HepG2 (cell line): ENCODE measurements at regions not wholly inside any gene's neighbourhood (a gene's known extent, or its start where the extent isn't known, plus 50 kb on each side); places are given as distances from the start of the nearest gene placed in this dataset.
A peak's percentile ranks its signal among the peaks of the same experiment; 100 is the strongest.

ENCODE experiments used
- ATAC-seq: fragments of 200-7000 bp; cut with Tn5 transposase; 3 replicates; pipeline ENCODE4 v1.9.1; 2020; ENCODE audit warnings: mild to moderate bottlenecking, moderate library complexity
- BruUV-seq: library from RNA; stranded (reverse); fragments of 400-500 nt; replicated peaks from 2 replicates; lab custom pipeline; 2021; lab: Mats Ljungman, UMichigan
- CTCF ChIA-PET: fragments of 300-600 bp; formaldehyde crosslinking; extraction: SDS; loops from one replicate; lab custom pipeline; 2021; ENCODE audit warnings: low total read pairs, inconsistent platforms, low intra/inter-chr PET ratio; lab: Yijun Ruan, JAX
- POLR2A ChIA-PET: fragments of 350-600 bp; sonication (Branson Sonifier 250); formaldehyde crosslinking; loops from one replicate; lab custom pipeline; 2020; ENCODE audit warnings: antibody characterized with exemption, inconsistent platforms; lab: Yijun Ruan, JAX
- DNase-seq: peaks from one replicate; pipeline ENCODE4 v3.0.0-alpha.2; 2015; ENCODE audit warnings: low spot score
- FAIRE-seq: peaks from 3 replicates; lab custom pipeline; 2011; peaks lifted over from hg19 to GRCh38; lab: Jason Lieb, UNC
- H2AFZ ChIP-seq: one replicate; pipeline ENCODE4 v1.6.1; 2011; ENCODE audit warnings: low read length, inconsistent platforms
- H3K27ac ChIP-seq: fragments of 300-600 bp; 3 replicates; pipeline ENCODE4 v1.8.0; 2011; ENCODE audit warnings: mixed run types, mild to moderate bottlenecking, mixed read lengths, low read length, inconsistent platforms; ENCODE audit not compliant: insufficient read depth; ENCODE audit errors: extremely low read length
- H3K27me3 ChIP-seq, 2 experiments: fragments of 200-600 bp in 1 of 2; 2 replicates in 1 of 2; 3 replicates in 1 of 2; pipeline versions ENCODE4 v1.6.0 to v1.8.0; 2011; ENCODE audit warnings: low read length in 2 of 2, mild to moderate bottlenecking in 2 of 2, moderate library complexity in 2 of 2, inconsistent platforms in 1 of 2; ENCODE audit not compliant: insufficient read depth in 2 of 2, control insufficient read depth in 1 of 2
- H3K36me3 ChIP-seq, 2 experiments: fragments of 200-600 bp in 1 of 2; replicated peaks in 1 of 2; 2 replicates in 1 of 2; 3 replicates in 1 of 2; pipeline versions ENCODE4 v1.5.1 to v1.8.0; 2011; ENCODE audit warnings: low read length in 2 of 2, inconsistent platforms in 1 of 2; ENCODE audit not compliant: insufficient read depth in 2 of 2, control insufficient read depth in 1 of 2
- H3K4me1 ChIP-seq: 2 replicates; pipeline ENCODE4 v1.5.1; 2012; ENCODE audit warnings: low read length, inconsistent platforms; ENCODE audit not compliant: insufficient read depth
- H3K4me2 ChIP-seq: 2 replicates; pipeline ENCODE4 v1.6.0; 2011; ENCODE audit warnings: low read depth, low read length, inconsistent platforms
- H3K4me3 ChIP-seq, 3 experiments: fragments of 200-600 bp in 1 of 3; sonication (generic), shearing (Covaris generic) in 1 of 3; replicated peaks in 1 of 3; 2 replicates each; pipeline ENCODE4 v1.5.1; 2011 to 2016; ENCODE audit warnings: low read length in 3 of 3, inconsistent platforms in 2 of 3, low read depth in 2 of 3, mild to moderate bottlenecking in 2 of 3, control low read depth in 1 of 3, mixed read lengths in 1 of 3; ENCODE audit not compliant: insufficient read depth in 1 of 3
- H3K79me2 ChIP-seq: one replicate; pipeline ENCODE4 v1.6.1; 2011; ENCODE audit warnings: low read length, inconsistent platforms; ENCODE audit not compliant: insufficient read depth
- H3K9ac ChIP-seq: 2 replicates; pipeline ENCODE4 v1.6.0; 2011; ENCODE audit warnings: mild to moderate bottlenecking, low read depth, low read length, inconsistent platforms; ENCODE audit not compliant: insufficient read depth
- H3K9me3 ChIP-seq: 2 replicates; pipeline ENCODE4 v1.5.1; 2012; ENCODE audit warnings: mild to moderate bottlenecking, low read length
- H4K20me1 ChIP-seq: 2 replicates; pipeline ENCODE4 v1.6.0; 2011; ENCODE audit warnings: inconsistent platforms, mild to moderate bottlenecking, low read length, moderate library complexity; ENCODE audit not compliant: insufficient read depth
- MAFF ChIP-seq: IDR thresholded peaks from 2 replicates; pipeline ENCODE4 v1.6.1; 2011; ENCODE audit warnings: low read depth, low read length, improper control_type of control experiment
- MAFK ChIP-seq, 2 experiments: IDR thresholded peaks in 1 of 2; conservative IDR thresholded peaks in 1 of 2; 2 replicates each; pipeline ENCODE4 v1.6.1; 2011; ENCODE audit warnings: improper control_type of control experiment in 2 of 2, low read length in 2 of 2
- NFE2L2 ChIP-seq: fragments of 150-350 bp; IDR thresholded peaks from 2 replicates; pipeline ENCODE4 v1.6.1; 2014; ENCODE audit warnings: low read length
- POGK ChIP-seq: sonication (generic); formaldehyde crosslinking; conservative IDR thresholded peaks from 2 replicates; pipeline ENCODE4 v1.8.0; 2022; ENCODE audit warnings: mild to moderate bottlenecking, moderate library complexity, missing genetic modification reagents
- ZBTB10 ChIP-seq: sonication (generic); formaldehyde crosslinking; IDR thresholded peaks from 2 replicates; pipeline ENCODE4 v1.4.0; 2020; ENCODE audit warnings: missing genetic modification reagents, borderline replicate concordance
- ZNF737 ChIP-seq: sonication (generic); formaldehyde crosslinking; IDR thresholded peaks from 2 replicates; pipeline ENCODE4 v1.5.0; 2020; ENCODE audit warnings: missing genetic modification reagents, mild to moderate bottlenecking, borderline replicate concordance
- WGBS: methylation state at CpG from one replicate; pipeline ENCODE4 v1.1.6; 2017; ENCODE audit warnings: low lambda C conversion rate; 5-methylcytosine and 5-hydroxymethylcytosine counted together
- in situ Hi-C: cut with HindIII; loops from 2 replicates; pipeline ENCODE4 v1.10.0; 2017; ENCODE audit warnings: low pct_unique_long_range_greater_than_20kb; ENCODE audit not compliant: extremely low pct_ligation_motif_present
- intact Hi-C: fragments of 100-400 bp; cut with micrococcal nuclease; formaldehyde crosslinking; loops from one replicate; pipeline ENCODE4 v1.10.0; 2022; ENCODE audit not compliant: unreplicated experiment

GRCh38 chr9:16210440-16210839, 657.6 kb downstream of the CCDC171 start:
- Histone ChIP-seq H4K20me1 (no peaks in the 10 kb centered on the region), H3K9ac (no peak overlapping the region), H3K79me2 (no peaks in the 10 kb centered on the region), H2AFZ (no peak overlapping the region), H3K4me3 (no peak overlapping the region), H3K4me1 (no peaks in the 10 kb centered on the region), H3K27me3 (no peaks in the 10 kb centered on the region; a peak in 2 of 5 replicates), H3K9me3 (no peaks in the 10 kb centered on the region), H3K36me3 (no peaks in the 10 kb centered on the region), H3K4me2 (no peak overlapping the region), H3K27ac (no peak overlapping the region)
- intact Hi-C loops (no loop called here), in situ Hi-C loops (no loop called here)
- BruUV-seq: no TSS peak
- POLR2A ChIA-PET: no interaction called here
- 3% methylated on average over 1 of the region's 1 CpG for WGBS
- CTCF ChIA-PET: no interaction called here
- ATAC-seq: no peak
- no peak for FAIRE-seq
- DNase-seq: no peak
- TF ChIP-seq NFE2L2: peak; percentile 57; the same call in 1 of the 2 replicates
- TF ChIP-seq POGK: no peak
- TF ChIP-seq ZNF737 (CRISPR knock-in tag): no peak
- no peak for TF ChIP-seq ZBTB10 (CRISPR knock-in tag)
- peak; percentile 71 for TF ChIP-seq MAFF
- peak; percentile 74 to 81 for TF ChIP-seq MAFK (conservative IDR thresholded peaks at IDR 0.05 in 1 of 2, IDR thresholded peaks at IDR 0.05 in 1 of 2; ENCODE audit: low read length in 2 of 2)
